SK-N-SH (cell line): ENCODE measurements at regions not wholly inside any gene's neighbourhood (a gene's known extent, or its start where the extent isn't known, plus 50 kb on each side); places are given as distances from the start of the nearest gene placed in this dataset.

Experiments
- MEF2A ChIP-seq: IDR thresholded peaks from 2 replicates; pipeline ENCODE4 v1.4.0; 2012; ENCODE audit warnings: low read depth, borderline replicate concordance
- SIN3A ChIP-seq: IDR thresholded peaks from 2 replicates; pipeline ENCODE4 v1.6.1; 2012; ENCODE audit warnings: low read depth, mild to moderate bottlenecking, low read length, moderate library complexity, borderline replicate concordance
- YY1 ChIP-seq: IDR thresholded peaks from 2 replicates; pipeline ENCODE4 v1.4.0; 2012; ENCODE audit warnings: low read depth, mild to moderate bottlenecking
- TF ChIP-seq, protein P1 (sequence below): fragments of 200-600 bp; sonication (generic); IDR thresholded peaks from 2 replicates; pipeline ENCODE4 v1.6.1; 2017; ENCODE audit warnings: antibody characterized with exemption, mild to moderate bottlenecking, moderate library complexity

DNA sequence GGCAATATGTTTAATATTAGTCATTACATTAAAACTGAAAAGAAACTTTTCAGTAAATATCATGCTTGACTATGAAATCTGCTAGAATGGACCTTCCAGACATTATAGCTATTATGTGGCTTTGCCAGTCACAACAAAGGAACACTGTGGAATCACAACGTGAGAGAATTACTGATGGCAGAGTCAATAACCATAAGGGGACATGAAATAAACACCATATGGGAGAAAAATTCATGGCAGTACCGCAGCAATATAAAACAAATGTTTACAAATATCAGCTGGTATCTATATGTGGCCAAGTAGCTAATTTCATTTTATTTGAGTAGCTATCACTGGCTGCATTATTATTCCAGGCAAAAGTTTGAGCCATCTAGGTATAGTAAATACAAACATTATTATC, 1818.6 kb downstream of the PCDH9 start:
- no peak for TF ChIP-seq MEF2A
- TF ChIP-seq YY1, result no peak
- TF ChIP-seq, protein P1, sequence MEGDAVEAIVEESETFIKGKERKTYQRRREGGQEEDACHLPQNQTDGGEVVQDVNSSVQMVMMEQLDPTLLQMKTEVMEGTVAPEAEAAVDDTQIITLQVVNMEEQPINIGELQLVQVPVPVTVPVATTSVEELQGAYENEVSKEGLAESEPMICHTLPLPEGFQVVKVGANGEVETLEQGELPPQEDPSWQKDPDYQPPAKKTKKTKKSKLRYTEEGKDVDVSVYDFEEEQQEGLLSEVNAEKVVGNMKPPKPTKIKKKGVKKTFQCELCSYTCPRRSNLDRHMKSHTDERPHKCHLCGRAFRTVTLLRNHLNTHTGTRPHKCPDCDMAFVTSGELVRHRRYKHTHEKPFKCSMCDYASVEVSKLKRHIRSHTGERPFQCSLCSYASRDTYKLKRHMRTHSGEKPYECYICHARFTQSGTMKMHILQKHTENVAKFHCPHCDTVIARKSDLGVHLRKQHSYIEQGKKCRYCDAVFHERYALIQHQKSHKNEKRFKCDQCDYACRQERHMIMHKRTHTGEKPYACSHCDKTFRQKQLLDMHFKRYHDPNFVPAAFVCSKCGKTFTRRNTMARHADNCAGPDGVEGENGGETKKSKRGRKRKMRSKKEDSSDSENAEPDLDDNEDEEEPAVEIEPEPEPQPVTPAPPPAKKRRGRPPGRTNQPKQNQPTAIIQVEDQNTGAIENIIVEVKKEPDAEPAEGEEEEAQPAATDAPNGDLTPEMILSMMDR, result no peak
- no peak for TF ChIP-seq SIN3A
